ENCODE measurements at regions not wholly inside any gene's neighbourhood (a gene's known extent, or its start where the extent isn't known, plus 50 kb on each side); places are given as distances from the start of the nearest gene placed in this dataset.

GRCh38 chr21:31529406-31529805, 130.1 kb upstream of the SOD1 start:
- Histone ChIP-seq H3K9me3 (ENCODE audit: control insufficient read depth, insufficient read depth, low read depth, low read length) (no peaks in the 10 kb centered on the region), H3K27me3 (ENCODE audit: control insufficient read depth, insufficient read depth, low read length) (no peaks in the 10 kb centered on the region), H3K27ac (ENCODE audit: low read length) (no peak overlapping the region), H3K4me1 (ENCODE audit: control insufficient read depth, insufficient read depth, low read length) (no peaks in the 10 kb centered on the region), H3K4me3 (ENCODE audit: low read depth in 2 of 2, low read length in 2 of 2) (no peak overlapping the region), H3K36me3 (ENCODE audit: control insufficient read depth, insufficient read depth, low read length) (no peaks in the 10 kb centered on the region)
- intact Hi-C loops (cut with micrococcal nuclease; ENCODE audit: unreplicated experiment) (no loop called here), in situ Hi-C loops (cut with HindIII; ENCODE audit: low pct_unique_long_range_greater_than_20kb, low sequenced_read_pairs) (no loop called here)
- ChIA-PET POLR2A (no interaction called here), CTCF (no interaction called here)
- DNase-seq (ENCODE audit: low read depth, low spot score), result no peak
- BruUV-seq (replicated peaks), result no TSS peak
- TF ChIP-seq REST (IDR thresholded peaks at IDR 0.05; ENCODE audit: insufficient read depth in 1 of 2, low read depth in 2 of 2, low read length in 1 of 2) (no peak), POLR2AphosphoS5 (IDR thresholded peaks at IDR 0.05; ENCODE audit: low read depth, low read length) (no peak), TCF7L2 (IDR thresholded peaks at IDR 0.05; ENCODE audit: low read depth, low read length) (no peak), SIN3A (IDR thresholded peaks at IDR 0.05; ENCODE audit: borderline replicate concordance, insufficient read depth, low read depth, low read length) (no peak)
- TF ChIP-seq, protein P1, sequence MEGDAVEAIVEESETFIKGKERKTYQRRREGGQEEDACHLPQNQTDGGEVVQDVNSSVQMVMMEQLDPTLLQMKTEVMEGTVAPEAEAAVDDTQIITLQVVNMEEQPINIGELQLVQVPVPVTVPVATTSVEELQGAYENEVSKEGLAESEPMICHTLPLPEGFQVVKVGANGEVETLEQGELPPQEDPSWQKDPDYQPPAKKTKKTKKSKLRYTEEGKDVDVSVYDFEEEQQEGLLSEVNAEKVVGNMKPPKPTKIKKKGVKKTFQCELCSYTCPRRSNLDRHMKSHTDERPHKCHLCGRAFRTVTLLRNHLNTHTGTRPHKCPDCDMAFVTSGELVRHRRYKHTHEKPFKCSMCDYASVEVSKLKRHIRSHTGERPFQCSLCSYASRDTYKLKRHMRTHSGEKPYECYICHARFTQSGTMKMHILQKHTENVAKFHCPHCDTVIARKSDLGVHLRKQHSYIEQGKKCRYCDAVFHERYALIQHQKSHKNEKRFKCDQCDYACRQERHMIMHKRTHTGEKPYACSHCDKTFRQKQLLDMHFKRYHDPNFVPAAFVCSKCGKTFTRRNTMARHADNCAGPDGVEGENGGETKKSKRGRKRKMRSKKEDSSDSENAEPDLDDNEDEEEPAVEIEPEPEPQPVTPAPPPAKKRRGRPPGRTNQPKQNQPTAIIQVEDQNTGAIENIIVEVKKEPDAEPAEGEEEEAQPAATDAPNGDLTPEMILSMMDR (IDR thresholded peaks at IDR 0.05), result no peak
- ATAC-seq, result no peak

DNA sequence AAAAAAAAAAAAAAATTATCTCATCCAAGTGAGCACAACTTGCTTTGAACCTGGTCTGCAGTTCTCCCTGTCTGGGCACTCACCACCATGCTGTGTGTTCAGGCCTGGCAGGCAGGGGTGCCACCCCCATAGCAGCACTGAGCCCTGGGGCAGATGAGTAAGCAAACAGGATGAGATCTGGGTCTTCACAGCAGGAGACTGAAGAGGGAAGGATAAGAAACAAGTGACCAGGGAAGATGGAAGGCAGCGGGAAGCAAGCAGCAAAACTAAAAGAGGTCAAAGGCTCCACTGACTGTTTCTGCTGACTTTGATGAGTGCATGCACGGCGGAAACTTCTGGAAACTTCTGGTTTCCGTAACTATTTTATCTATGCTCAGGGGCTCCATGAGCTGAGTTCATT, 133.5 kb upstream of the SOD1 start:
- intact Hi-C loops (cut with micrococcal nuclease; ENCODE audit: unreplicated experiment), result no loop called here
- no peak overlapping the region for H3K27ac ChIP-seq (ENCODE audit: low read length)
- TF ChIP-seq SIN3A (IDR thresholded peaks at IDR 0.05; ENCODE audit: borderline replicate concordance, insufficient read depth, low read depth, low read length) (no peak), POLR2AphosphoS5 (IDR thresholded peaks at IDR 0.05; ENCODE audit: low read depth, low read length) (no peak), REST (IDR thresholded peaks at IDR 0.05; ENCODE audit: insufficient read depth in 1 of 2, low read depth in 2 of 2, low read length in 1 of 2) (no peak)
- TF ChIP-seq, protein P1 (IDR thresholded peaks at IDR 0.05), result no peak
- no TSS peak for BruUV-seq (replicated peaks)
- no peaks in the 10 kb centered on the region for H3K9me3 ChIP-seq (ENCODE audit: control insufficient read depth, insufficient read depth, low read depth, low read length)
- H3K36me3 ChIP-seq (ENCODE audit: control insufficient read depth, insufficient read depth, low read length), result no peaks in the 10 kb centered on the region
- in situ Hi-C loops (cut with HindIII; ENCODE audit: low pct_unique_long_range_greater_than_20kb, low sequenced_read_pairs), result no loop called here
- CTCF ChIA-PET, result no interaction called here
- no peak for ATAC-seq
- POLR2A ChIA-PET, result interaction anchor here (0.7 kb wide), 1 partner anchor 12 kb away, joined by 12 read pairs; no protein-coding TSS in a partner anchor
- no peaks in the 10 kb centered on the region for H3K4me1 ChIP-seq (ENCODE audit: control insufficient read depth, insufficient read depth, low read length)
- DNase-seq (ENCODE audit: low read depth, low spot score), result no peak
- H3K4me3 ChIP-seq (ENCODE audit: low read depth in 2 of 2, low read length in 2 of 2), result no peak overlapping the region
- no peaks in the 10 kb centered on the region for H3K27me3 ChIP-seq (ENCODE audit: control insufficient read depth, insufficient read depth, low read length)
